ENCODE measurements at regions not wholly inside any gene's neighbourhood (a gene's known extent, or its start where the extent isn't known, plus 50 kb on each side); places are given as distances from the start of the nearest gene placed in this dataset.

DNA sequence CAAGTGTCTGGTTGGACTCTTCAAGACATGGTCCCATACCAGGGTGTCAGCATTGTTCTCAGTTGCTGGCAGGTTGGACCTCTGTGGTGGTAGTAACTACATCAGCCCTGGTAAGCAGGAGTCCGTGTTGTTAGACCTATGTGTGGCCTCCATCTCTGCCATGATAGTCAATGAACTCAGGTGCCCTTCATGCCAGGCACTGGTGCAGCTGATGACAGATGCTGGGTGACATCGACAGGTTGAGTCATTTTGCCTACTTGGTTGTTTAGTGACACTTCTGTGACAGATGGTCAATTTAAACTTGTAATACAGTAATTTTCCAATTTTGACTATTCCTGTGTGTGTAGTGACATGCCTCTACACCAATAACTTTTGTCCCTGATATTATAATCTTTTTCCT lies 189.7 kb downstream of the SP3 start:
- TF ChIP-seq, protein P1, sequence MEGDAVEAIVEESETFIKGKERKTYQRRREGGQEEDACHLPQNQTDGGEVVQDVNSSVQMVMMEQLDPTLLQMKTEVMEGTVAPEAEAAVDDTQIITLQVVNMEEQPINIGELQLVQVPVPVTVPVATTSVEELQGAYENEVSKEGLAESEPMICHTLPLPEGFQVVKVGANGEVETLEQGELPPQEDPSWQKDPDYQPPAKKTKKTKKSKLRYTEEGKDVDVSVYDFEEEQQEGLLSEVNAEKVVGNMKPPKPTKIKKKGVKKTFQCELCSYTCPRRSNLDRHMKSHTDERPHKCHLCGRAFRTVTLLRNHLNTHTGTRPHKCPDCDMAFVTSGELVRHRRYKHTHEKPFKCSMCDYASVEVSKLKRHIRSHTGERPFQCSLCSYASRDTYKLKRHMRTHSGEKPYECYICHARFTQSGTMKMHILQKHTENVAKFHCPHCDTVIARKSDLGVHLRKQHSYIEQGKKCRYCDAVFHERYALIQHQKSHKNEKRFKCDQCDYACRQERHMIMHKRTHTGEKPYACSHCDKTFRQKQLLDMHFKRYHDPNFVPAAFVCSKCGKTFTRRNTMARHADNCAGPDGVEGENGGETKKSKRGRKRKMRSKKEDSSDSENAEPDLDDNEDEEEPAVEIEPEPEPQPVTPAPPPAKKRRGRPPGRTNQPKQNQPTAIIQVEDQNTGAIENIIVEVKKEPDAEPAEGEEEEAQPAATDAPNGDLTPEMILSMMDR (IDR thresholded peaks at IDR 0.05), result no peak
- TF ChIP-seq POLR2A (IDR thresholded peaks at IDR 0.05), result no peak

All from vagina (tissue), 2 donors.